HFF-Myc (cell line): ENCODE measurements at regions not wholly inside any gene's neighbourhood (a gene's known extent, or its start where the extent isn't known, plus 50 kb on each side); places are given as distances from the start of the nearest gene placed in this dataset.
"Not testable (repeated sequence)": the region's sequence is repeated elsewhere in the genome, so short reads cannot be mapped to it uniquely, and the experiment has no call there.

ENCODE experiments used
- DNase-seq: peaks from one replicate; pipeline ENCODE4 v3.0.0-alpha.2; 2011; ENCODE audit warnings: low read depth; ENCODE audit errors: extremely low read depth
- H3K4me3 ChIP-seq: replicated peaks from 2 replicates; pipeline ENCODE4 v1.5.1; 2011; ENCODE audit warnings: low read depth, mild to moderate bottlenecking, control low read depth, low read length
- CTCF ChIP-seq: IDR thresholded peaks from 2 replicates; pipeline ENCODE4 v1.5.1; 2012; ENCODE audit warnings: mild to moderate bottlenecking, low read depth, low read length, control low read depth; ENCODE audit errors: missing control alignments

GRCh38 chr20:52035977-52036376 lies 155.6 kb downstream of the ZFP64 start:
- TF ChIP-seq CTCF: no peak
- no peak overlapping the region for H3K4me3 ChIP-seq
- DNase-seq: no peak

GRCh38 chr20:52035498-52035897 lies 156.1 kb downstream of the ZFP64 start:
- TF ChIP-seq CTCF: no peak
- DNase-seq: no peak
- H3K4me3 ChIP-seq: no peak overlapping the region

GRCh38 chr20:52034581-52034980 lies 157.0 kb downstream of the ZFP64 start:
- no peak for TF ChIP-seq CTCF
- no peak overlapping the region for H3K4me3 ChIP-seq
- DNase-seq: no peak

GRCh38 chr20:52033313-52033712 lies 158.3 kb downstream of the ZFP64 start:
- no peak for TF ChIP-seq CTCF
- DNase-seq: no peak
- H3K4me3 ChIP-seq: no peak overlapping the region

- not testable (repeated sequence) for DNase-seq, H3K4me3 ChIP-seq
Measured at GRCh38 chr20:52032304-52032683, 159.3 kb downstream of the ZFP64 start.

GRCh38 chr20:52031563-52032303 lies 159.8 kb downstream of the ZFP64 start:
- peak overlapping the region; percentile 9; the same call in 1 of the 2 replicates for H3K4me3 ChIP-seq
- no peak for TF ChIP-seq CTCF
- peak; percentile 81 for DNase-seq

GRCh38 chr20:52031206-52031562 lies 160.4 kb downstream of the ZFP64 start:
- no peak for DNase-seq
- no peak for TF ChIP-seq CTCF
- H3K4me3 ChIP-seq: no peak overlapping the region

GRCh38 chr20:52029129-52029528 lies 162.4 kb downstream of the ZFP64 start:
- not testable (repeated sequence) for H3K4me3 ChIP-seq, DNase-seq
